GM18861 (cell line): ENCODE measurements at regions not wholly inside any gene's neighbourhood (a gene's known extent, or its start where the extent isn't known, plus 50 kb on each side); places are given as distances from the start of the nearest gene placed in this dataset.

Source experiments
- ATAC-seq: cut with Tn5 transposase; IDR thresholded peaks from one replicate; pipeline ENCODE4 v1.9.1; 2021; ENCODE audit not compliant: unreplicated experiment

GRCh38 chr2:150601280-150602038 lies 114.0 kb upstream of the RND3 start:
- ATAC-seq = no peak

GRCh38 chr2:150599889-150600288 lies 112.4 kb upstream of the RND3 start:
- ATAC-seq = no peak

- no peak for ATAC-seq
Observed at GRCh38 chr2:150598383-150598782, 110.9 kb upstream of the RND3 start.

- no peak for ATAC-seq
Observed at GRCh38 chr2:150595803-150596470, 108.5 kb upstream of the RND3 start.

- no peak for ATAC-seq
Observed at GRCh38 chr2:150594299-150594698, 106.8 kb upstream of the RND3 start.

GRCh38 chr2:150591496-150592285 lies 104.2 kb upstream of the RND3 start:
- ATAC-seq = no peak

GRCh38 chr2:150589681-150590080 lies 102.2 kb upstream of the RND3 start:
- ATAC-seq = no peak

GRCh38 chr2:150588506-150588870 lies 101.0 kb upstream of the RND3 start:
- no peak for ATAC-seq

- no peak for ATAC-seq
Observed at GRCh38 chr2:150587547-150588505, 100.4 kb upstream of the RND3 start.

GRCh38 chr2:150586858-150587257 lies 99.4 kb upstream of the RND3 start:
- ATAC-seq = no peak

- ATAC-seq = no peak
Observed at GRCh38 chr2:150585221-150585971, 97.9 kb upstream of the RND3 start.

GRCh38 chr2:150584081-150584480 lies 96.6 kb upstream of the RND3 start:
- ATAC-seq = no peak

GRCh38 chr2:150581717-150582472 lies 94.4 kb upstream of the RND3 start:
- ATAC-seq = no peak

GRCh38 chr2:150578481-150578880 lies 91.0 kb upstream of the RND3 start:
- ATAC-seq = no peak

GRCh38 chr2:150575861-150576260 lies 88.4 kb upstream of the RND3 start:
- ATAC-seq = no peak

GRCh38 chr2:150572961-150573395 lies 85.5 kb upstream of the RND3 start:
- ATAC-seq = peak; percentile 98

GRCh38 chr2:150572194-150572766 lies 84.8 kb upstream of the RND3 start:
- no peak for ATAC-seq

GRCh38 chr2:150571121-150571520 lies 83.7 kb upstream of the RND3 start:
- ATAC-seq = no peak

- ATAC-seq = no peak
Observed at GRCh38 chr2:150570712-150571111, 83.2 kb upstream of the RND3 start.
